ENCODE measurements at regions not wholly inside any gene's neighbourhood (a gene's known extent, or its start where the extent isn't known, plus 50 kb on each side); places are given as distances from the start of the nearest gene placed in this dataset.

GRCh38 chr15:38781196-38781595, 216.6 kb upstream of the RASGRP1 start:
- ChIA-PET CTCF (interaction anchor here (0.6 kb wide), 1 partner anchor 509 kb away, joined by 4 read pairs; no protein-coding TSS in a partner anchor), POLR2A (ENCODE audit: low non-redundant PET) (no interaction called here)
- TF ChIP-seq CTCF (conservative IDR thresholded peaks at IDR 0.05; ENCODE audit: low read depth), result no peak
- no peak overlapping the region for H3K27ac ChIP-seq
- no peak for DNase-seq (ENCODE audit: low spot score)

GRCh38 chr15:38782156-38782555, 217.5 kb upstream of the RASGRP1 start:
- ChIA-PET POLR2A (ENCODE audit: low non-redundant PET) (no interaction called here), CTCF (no interaction called here)
- TF ChIP-seq CTCF (conservative IDR thresholded peaks at IDR 0.05; ENCODE audit: low read depth), result no peak
- no peak for DNase-seq (ENCODE audit: low spot score)
- no peak overlapping the region for H3K27ac ChIP-seq

GRCh38 chr15:38788918-38789317, 224.3 kb upstream of the RASGRP1 start:
- DNase-seq (ENCODE audit: low spot score), result no peak
- ChIA-PET POLR2A (ENCODE audit: low non-redundant PET) (no interaction called here), CTCF (no interaction called here)
- no peak for TF ChIP-seq CTCF (conservative IDR thresholded peaks at IDR 0.05; ENCODE audit: low read depth)
- no peak overlapping the region for H3K27ac ChIP-seq

- TF ChIP-seq CTCF (conservative IDR thresholded peaks at IDR 0.05; ENCODE audit: low read depth), result no peak
- DNase-seq (ENCODE audit: low spot score), result no peak
- ChIA-PET CTCF (no interaction called here), POLR2A (ENCODE audit: low non-redundant PET) (no interaction called here)
- H3K27ac ChIP-seq, result no peak overlapping the region
Observed at GRCh38 chr15:38789566-38789965, 225.0 kb upstream of the RASGRP1 start.

- DNase-seq (ENCODE audit: low spot score), result no peak
- no peak for TF ChIP-seq CTCF (conservative IDR thresholded peaks at IDR 0.05; ENCODE audit: low read depth)
- ChIA-PET CTCF (no interaction called here), POLR2A (ENCODE audit: low non-redundant PET) (no interaction called here)
- H3K27ac ChIP-seq, result no peak overlapping the region
Observed at GRCh38 chr15:38793206-38793810, 228.7 kb upstream of the RASGRP1 start.

- CTCF ChIA-PET, result interaction anchor here (0.5 to 1.1 kb wide), 2 partner anchors 12 to 737 kb away, joined by 3 to 4 read pairs; no protein-coding TSS in a partner anchor
- POLR2A ChIA-PET (ENCODE audit: low non-redundant PET), result no interaction called here
Observed at GRCh38 chr15:38795471-38796245, 231.0 kb upstream of the RASGRP1 start.

More at GRCh38 chr15:38795471-38796245, 231.0 kb upstream of the RASGRP1 start:
- no peak overlapping the region for H3K27ac ChIP-seq
- no peak for TF ChIP-seq CTCF (conservative IDR thresholded peaks at IDR 0.05; ENCODE audit: low read depth)
- no peak for DNase-seq (ENCODE audit: low spot score)

Data from RWPE1 (cell line).